ENCODE measurements at regions not wholly inside any gene's neighbourhood (a gene's known extent, or its start where the extent isn't known, plus 50 kb on each side); places are given as distances from the start of the nearest gene placed in this dataset.
"Not testable (repeated sequence)": the region's sequence is repeated elsewhere in the genome, so short reads cannot be mapped to it uniquely, and the experiment has no call there.

GRCh38 chr12:63467951-63468350, 200.3 kb downstream of the DPY19L2 start:
- H3K4me3 Mint-ChIP-seq = no peak overlapping the region
- peak in 1 of 5 donors; percentile 10 for DNase-seq
- H3K27ac ChIP-seq (ENCODE audit: low read depth, low read length) = no peak overlapping the region
- no peaks in the 10 kb centered on the region for H3K36me3 ChIP-seq (ENCODE audit: insufficient read depth, low read length)
- H3K27me3 ChIP-seq (ENCODE audit: insufficient read depth, low read length) = no peaks in the 10 kb centered on the region
- H3K4me1 Mint-ChIP-seq = no peaks in the 10 kb centered on the region
- H3K27ac Mint-ChIP-seq = no peak overlapping the region
- peaks cover 0 to 5% (median 0%) of the 10 kb centered on the region in 8 donors for H3K9me3 Mint-ChIP-seq
- intact Hi-C loops (cut with micrococcal nuclease) = no loop called here
- H3K36me3 Mint-ChIP-seq = no peaks in the 10 kb centered on the region
- no peak overlapping the region for H3K4me3 ChIP-seq (ENCODE audit: low read length in 2 of 2)
- no peaks in the 10 kb centered on the region for H3K27me3 Mint-ChIP-seq
- no peaks in the 10 kb centered on the region for H3K4me1 ChIP-seq (ENCODE audit: insufficient read depth, low read length)
- ChIA-PET POLR2A (ENCODE audit: partially characterized antibody) (no interaction called here), CTCF (ENCODE audit: partially characterized antibody) (no interaction called here)
- H3K9me3 ChIP-seq (ENCODE audit: control insufficient read depth in 1 of 2, low read length in 2 of 2) = no peaks in the 10 kb centered on the region

DNA sequence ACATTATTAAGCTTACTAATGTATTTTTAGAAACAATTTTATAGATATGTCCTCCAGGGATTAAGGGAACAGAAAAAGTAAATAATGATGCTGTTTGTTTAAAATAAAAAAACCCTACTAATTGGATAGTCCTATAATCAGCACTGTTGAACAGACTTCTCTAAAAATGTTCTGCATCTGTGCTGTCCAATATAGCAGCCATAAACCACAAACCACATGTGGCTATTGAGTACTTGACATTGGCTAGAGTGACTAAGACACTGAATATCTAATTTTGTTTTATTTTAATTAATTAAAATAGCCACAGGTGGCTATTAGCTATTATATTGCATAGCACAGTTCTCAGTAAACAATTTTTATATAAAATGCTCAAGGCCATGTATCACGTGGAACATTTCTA, 210.4 kb downstream of the DPY19L2 start:
- Mint-ChIP-seq H3K27ac (no peak overlapping the region), H3K27me3 (peaks cover 0 to 2% of the 10 kb centered on the region in 2 donors), H3K4me3 (no peak overlapping the region), H3K36me3 (no peaks in the 10 kb centered on the region), H3K4me1 (no peaks in the 10 kb centered on the region), H3K9me3 (peaks cover 0 to 10% (median 2%) of the 10 kb centered on the region in 8 donors)
- CTCF ChIA-PET (ENCODE audit: partially characterized antibody) = no interaction called here
- POLR2A ChIA-PET (ENCODE audit: partially characterized antibody) = no interaction called here
- Histone ChIP-seq H3K4me3 (ENCODE audit: low read length in 2 of 2) (no peak overlapping the region), H3K36me3 (ENCODE audit: insufficient read depth, low read length) (no peaks in the 10 kb centered on the region), H3K9me3 (ENCODE audit: control insufficient read depth in 1 of 2, low read length in 2 of 2) (no peaks in the 10 kb centered on the region), H3K27ac (ENCODE audit: low read depth, low read length) (no peak overlapping the region), H3K4me1 (ENCODE audit: insufficient read depth, low read length) (no peaks in the 10 kb centered on the region), H3K27me3 (ENCODE audit: insufficient read depth, low read length) (no peaks in the 10 kb centered on the region)
- DNase-seq = no peak
- intact Hi-C loops (cut with micrococcal nuclease) = no loop called here

DNA sequence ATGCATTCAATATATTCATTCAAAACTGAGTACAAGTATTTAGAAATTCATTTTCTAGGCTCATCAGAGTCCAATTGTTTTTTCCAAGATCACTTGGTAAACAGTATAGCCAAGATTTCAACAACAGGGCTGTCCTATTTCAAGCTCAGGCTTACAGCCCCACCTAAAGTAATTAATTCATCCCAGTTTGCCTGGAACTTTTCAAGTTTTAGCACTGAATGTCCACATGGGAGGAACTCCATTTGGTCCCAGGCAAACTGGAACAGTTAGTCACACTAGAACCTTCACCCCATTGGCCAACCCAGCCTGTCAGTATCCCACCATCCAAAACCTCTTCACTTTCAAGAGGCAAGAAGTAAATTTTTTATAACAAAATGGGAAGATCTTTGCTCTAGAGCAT, 210.9 kb downstream of the DPY19L2 start:
- intact Hi-C loops (cut with micrococcal nuclease) = no loop called here
- peaks cover 0 to 10% (median 2%) of the 10 kb centered on the region in 8 donors for H3K9me3 Mint-ChIP-seq

GRCh38 chr12:63450816-63451215, 217.5 kb downstream of the DPY19L2 start:
- DNase-seq = no peak
- no peaks in the 10 kb centered on the region for H3K27me3 ChIP-seq (ENCODE audit: insufficient read depth, low read length)
- intact Hi-C loops (cut with micrococcal nuclease) = no loop called here
- H3K36me3 ChIP-seq (ENCODE audit: insufficient read depth, low read length) = no peaks in the 10 kb centered on the region
- H3K4me1 ChIP-seq (ENCODE audit: insufficient read depth, low read length) = no peaks in the 10 kb centered on the region
- H3K27ac ChIP-seq (ENCODE audit: low read depth, low read length) = no peak overlapping the region
- H3K27me3 Mint-ChIP-seq = no peaks in the 10 kb centered on the region
- POLR2A ChIA-PET (ENCODE audit: partially characterized antibody) = no interaction called here
- H3K9me3 Mint-ChIP-seq = no peaks in the 10 kb centered on the region
- no peak overlapping the region for H3K4me3 Mint-ChIP-seq
- H3K4me1 Mint-ChIP-seq = no peaks in the 10 kb centered on the region
- no peak overlapping the region for H3K4me3 ChIP-seq (ENCODE audit: low read length in 2 of 2)
- no peak overlapping the region for H3K27ac Mint-ChIP-seq
- CTCF ChIA-PET (ENCODE audit: partially characterized antibody) = no interaction called here
- no peaks in the 10 kb centered on the region for H3K9me3 ChIP-seq (ENCODE audit: control insufficient read depth in 1 of 2, low read length in 2 of 2)
- H3K36me3 Mint-ChIP-seq = no peaks in the 10 kb centered on the region

More for the DNA sequence above, 210.9 kb downstream of the DPY19L2 start:
- Mint-ChIP-seq H3K4me1 (no peaks in the 10 kb centered on the region), H3K27me3 (peaks cover 0 to 2% of the 10 kb centered on the region in 2 donors), H3K36me3 (no peaks in the 10 kb centered on the region), H3K4me3 (no peak overlapping the region), H3K27ac (no peak overlapping the region)
- Histone ChIP-seq H3K36me3 (ENCODE audit: insufficient read depth, low read length) (no peaks in the 10 kb centered on the region), H3K27ac (ENCODE audit: low read depth, low read length) (no peak overlapping the region), H3K4me1 (ENCODE audit: insufficient read depth, low read length) (no peaks in the 10 kb centered on the region), H3K27me3 (ENCODE audit: insufficient read depth, low read length) (no peaks in the 10 kb centered on the region), H3K4me3 (ENCODE audit: low read length in 2 of 2) (no peak overlapping the region), H3K9me3 (ENCODE audit: control insufficient read depth in 1 of 2, low read length in 2 of 2) (no peaks in the 10 kb centered on the region)
- POLR2A ChIA-PET (ENCODE audit: partially characterized antibody) = no interaction called here
- DNase-seq = no peak
- CTCF ChIA-PET (ENCODE audit: partially characterized antibody) = no interaction called here

DNA sequence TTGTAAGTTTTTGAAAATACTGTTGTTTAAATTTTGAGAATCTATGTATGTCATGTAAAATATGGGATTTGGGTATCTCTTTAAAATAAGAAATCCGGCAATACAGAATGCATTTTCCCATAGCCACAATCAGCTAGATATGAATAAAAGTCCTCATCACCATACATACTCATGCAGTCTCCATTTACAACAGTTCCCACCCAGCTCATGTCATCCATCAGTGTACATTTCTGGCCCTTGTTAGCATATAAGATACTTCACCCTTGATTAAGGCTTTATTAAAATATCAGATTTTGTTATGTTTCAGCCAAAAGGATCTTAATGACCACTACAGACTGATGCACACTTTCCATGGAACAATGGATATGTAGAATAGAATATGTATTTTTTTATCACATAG, 218.0 kb downstream of the DPY19L2 start:
- DNase-seq = no peak
- no peaks in the 10 kb centered on the region for H3K36me3 ChIP-seq (ENCODE audit: insufficient read depth, low read length)
- H3K27ac Mint-ChIP-seq = no peak overlapping the region
- H3K4me3 ChIP-seq (ENCODE audit: low read length in 2 of 2) = no peak overlapping the region
- CTCF ChIA-PET (ENCODE audit: partially characterized antibody) = no interaction called here
- no peaks in the 10 kb centered on the region for H3K36me3 Mint-ChIP-seq
- H3K27me3 Mint-ChIP-seq = no peaks in the 10 kb centered on the region
- H3K4me1 Mint-ChIP-seq = no peaks in the 10 kb centered on the region
- H3K27me3 ChIP-seq (ENCODE audit: insufficient read depth, low read length) = no peaks in the 10 kb centered on the region
- H3K4me3 Mint-ChIP-seq = no peak overlapping the region
- no peaks in the 10 kb centered on the region for H3K9me3 ChIP-seq (ENCODE audit: control insufficient read depth in 1 of 2, low read length in 2 of 2)
- POLR2A ChIA-PET (ENCODE audit: partially characterized antibody) = no interaction called here
- no peaks in the 10 kb centered on the region for H3K4me1 ChIP-seq (ENCODE audit: insufficient read depth, low read length)
- no peak overlapping the region for H3K27ac ChIP-seq (ENCODE audit: low read depth, low read length)
- H3K9me3 Mint-ChIP-seq = no peaks in the 10 kb centered on the region
- intact Hi-C loops (cut with micrococcal nuclease) = no loop called here

- Histone ChIP-seq H3K27ac (ENCODE audit: low read depth, low read length) (no peak overlapping the region), H3K4me1 (ENCODE audit: insufficient read depth, low read length) (no peaks in the 10 kb centered on the region), H3K4me3 (ENCODE audit: low read length in 2 of 2) (no peak overlapping the region), H3K27me3 (ENCODE audit: insufficient read depth, low read length) (no peaks in the 10 kb centered on the region), H3K9me3 (ENCODE audit: control insufficient read depth in 1 of 2, low read length in 2 of 2) (no peaks in the 10 kb centered on the region), H3K36me3 (ENCODE audit: insufficient read depth, low read length) (no peaks in the 10 kb centered on the region)
- ChIA-PET POLR2A (ENCODE audit: partially characterized antibody) (no interaction called here), CTCF (ENCODE audit: partially characterized antibody) (no interaction called here)
- H3K9me3 Mint-ChIP-seq = peaks cover 0 to 2% (median 0%) of the 10 kb centered on the region in 8 donors
- no peak for DNase-seq
- no peak overlapping the region for H3K4me3 Mint-ChIP-seq
- no peaks in the 10 kb centered on the region for H3K4me1 Mint-ChIP-seq
- H3K27me3 Mint-ChIP-seq = no peaks in the 10 kb centered on the region
- H3K27ac Mint-ChIP-seq = peak overlapping the region in 1 of 7 donors; percentile 15
- H3K36me3 Mint-ChIP-seq = no peaks in the 10 kb centered on the region
- intact Hi-C loops (cut with micrococcal nuclease) = no loop called here
Measured at GRCh38 chr12:63445224-63445880, 222.9 kb downstream of the DPY19L2 start.

- Mint-ChIP-seq H3K9me3 (peaks cover 0 to 7% (median 2%) of the 10 kb centered on the region in 8 donors), H3K36me3 (no peaks in the 10 kb centered on the region), H3K4me1 (no peaks in the 10 kb centered on the region), H3K27ac (no peak overlapping the region), H3K4me3 (no peak overlapping the region), H3K27me3 (no peaks in the 10 kb centered on the region)
- Histone ChIP-seq H3K4me3 (ENCODE audit: low read length in 2 of 2) (no peak overlapping the region), H3K9me3 (ENCODE audit: control insufficient read depth in 1 of 2, low read length in 2 of 2) (no peaks in the 10 kb centered on the region), H3K27me3 (ENCODE audit: insufficient read depth, low read length) (no peaks in the 10 kb centered on the region), H3K4me1 (ENCODE audit: insufficient read depth, low read length) (no peaks in the 10 kb centered on the region), H3K27ac (ENCODE audit: low read depth, low read length) (no peak overlapping the region), H3K36me3 (ENCODE audit: insufficient read depth, low read length) (no peaks in the 10 kb centered on the region)
- ChIA-PET CTCF (ENCODE audit: partially characterized antibody) (no interaction called here), POLR2A (ENCODE audit: partially characterized antibody) (no interaction called here)
- intact Hi-C loops (cut with micrococcal nuclease) = no loop called here
- DNase-seq = no peak
Measured at GRCh38 chr12:63440048-63440447, 228.2 kb downstream of the DPY19L2 start.

DNA sequence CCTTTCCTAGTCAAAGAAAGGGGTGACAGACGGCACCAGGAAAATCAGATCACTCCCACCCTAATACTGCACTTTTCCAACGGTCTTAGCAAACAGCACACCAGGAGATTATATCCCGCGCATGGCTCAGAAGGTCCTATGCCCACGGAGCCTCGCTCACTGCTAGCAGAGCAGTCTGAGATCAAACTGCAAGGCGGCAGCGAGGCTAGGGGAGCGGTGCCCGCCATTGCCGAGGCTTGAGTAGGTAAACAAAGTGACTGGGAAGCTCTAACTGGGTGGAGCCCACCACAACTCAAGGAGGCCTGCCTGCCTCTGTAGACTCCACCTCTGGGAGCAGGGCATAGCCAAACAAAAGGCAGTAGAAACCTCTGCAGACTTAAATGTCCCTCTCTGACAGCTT, 233.9 kb downstream of the DPY19L2 start:
- H3K27ac ChIP-seq (ENCODE audit: low read depth, low read length); H3K27me3 ChIP-seq (ENCODE audit: insufficient read depth, low read length); H3K4me3 ChIP-seq (ENCODE audit: low read length in 2 of 2); H3K27ac Mint-ChIP-seq; POLR2A ChIA-PET (ENCODE audit: partially characterized antibody); H3K4me3 Mint-ChIP-seq; H3K4me1 Mint-ChIP-seq; H3K36me3 ChIP-seq (ENCODE audit: insufficient read depth, low read length); intact Hi-C loops (cut with micrococcal nuclease); DNase-seq; H3K4me1 ChIP-seq (ENCODE audit: insufficient read depth, low read length); H3K9me3 ChIP-seq (ENCODE audit: control insufficient read depth in 1 of 2, low read length in 2 of 2); CTCF ChIA-PET (ENCODE audit: partially characterized antibody); H3K36me3 Mint-ChIP-seq; H3K27me3 Mint-ChIP-seq: not testable (repeated sequence)
- peaks cover 0 to 14% (median 2%) of the 10 kb centered on the region in 8 donors for H3K9me3 Mint-ChIP-seq

Data from CD4-positive, alpha-beta memory T cell (primary cell).